HCT116 (cell line): ENCODE measurements at regions not wholly inside any gene's neighbourhood (a gene's known extent, or its start where the extent isn't known, plus 50 kb on each side); places are given as distances from the start of the nearest gene placed in this dataset.

Experiments used
- ATAC-seq: fragments of 200-7000 bp; cut with Tn5 transposase; 2 replicates; pipeline ENCODE4 v1.9.1; 2020; ENCODE audit warnings: mild to moderate bottlenecking, moderate library complexity
- BruUV-seq: library from RNA; stranded (reverse); fragments of 400-500 nt; replicated peaks from 2 replicates; lab custom pipeline; 2021; lab: Mats Ljungman, UMichigan
- CTCF ChIA-PET: fragments of 300-600 bp; sonication (Branson Sonifier 250); formaldehyde crosslinking; loops from one replicate; lab custom pipeline; 2021; ENCODE audit warnings: antibody characterized with exemption; lab: Charles Lee
- POLR2A ChIA-PET: fragments of 300-600, 350-600 bp; sonication (Branson Sonifier 250); formaldehyde crosslinking; loops from one replicate; lab custom pipeline; 2021; ENCODE audit warnings: antibody characterized with exemption; lab: Charles Lee
- RAD21 ChIA-PET, 2 experiments: fragments of 300-600 bp; sonication (Branson Sonifier 250); formaldehyde crosslinking; loops; one replicate each; lab custom pipeline; 2023; ENCODE audit warnings: low total read pairs in 2 of 2; ENCODE audit not compliant: uncharacterized antibody in 2 of 2, unreplicated experiment in 2 of 2, low non-redundant PET in 1 of 2; lab: Charles Lee
- DNase-seq: peaks from one replicate; pipeline ENCODE4 v3.0.0-alpha.2; 2010; ENCODE audit warnings: low read depth, low spot score
- H2AFZ ChIP-seq: fragments of 200-600 bp; shearing (Covaris generic), sonication (generic); 2 replicates; pipeline ENCODE4 v1.6.1; 2017; ENCODE audit warnings: low read depth, mixed run types, mixed read lengths, antibody characterized with exemption, low read length; ENCODE audit not compliant: poor library complexity, severe bottlenecking
- H3K27ac ChIP-seq: 2 replicates; pipeline ENCODE4 v1.5.1; 2012; ENCODE audit warnings: low read depth, low read length
- H3K27me3 ChIP-seq: fragments of 200-600 bp; sonication (generic); 2 replicates; pipeline ENCODE4 v1.6.1; 2016; ENCODE audit warnings: mixed run types, low read length, mixed read lengths; ENCODE audit not compliant: insufficient read depth
- H3K36me3 ChIP-seq, 2 experiments: fragments of 200-500 bp in 1 of 2; fragments of 200-600 bp in 1 of 2; sonication (Bioruptor generic) in 1 of 2; sonication (generic) in 1 of 2; 2 replicates each; pipeline versions ENCODE4 v1.5.1 to v1.6.1; 2014 to 2016; ENCODE audit warnings: low read length in 2 of 2, inconsistent platforms in 1 of 2, mixed read lengths in 1 of 2, mixed run types in 1 of 2; ENCODE audit not compliant: insufficient read depth in 2 of 2, control insufficient read depth in 1 of 2
- H3K4me1 ChIP-seq, 2 experiments: fragments of 200-600 bp in 1 of 2; sonication (generic) in 1 of 2; 2 replicates each; pipeline versions ENCODE4 v1.5.1 to v1.6.1; 2012 to 2017; ENCODE audit warnings: low read length in 2 of 2, inconsistent platforms in 1 of 2, mild to moderate bottlenecking in 1 of 2, mixed read lengths in 1 of 2, mixed run types in 1 of 2, moderate library complexity in 1 of 2; ENCODE audit not compliant: insufficient read depth in 2 of 2, control insufficient read depth in 1 of 2
- H3K4me2 ChIP-seq: fragments of 200-600 bp; sonication (generic); 2 replicates; pipeline ENCODE4 v1.6.1; 2017; ENCODE audit warnings: mixed run types, low read length, mixed read lengths
- H3K4me3 ChIP-seq, 2 experiments: fragments of 200-600 bp in 1 of 2; sonication (generic) in 1 of 2; replicated peaks in 1 of 2; 2 replicates each; pipeline ENCODE4 v1.5.1; 2011 to 2016; ENCODE audit warnings: low read length in 2 of 2, control low read depth in 1 of 2, low read depth in 1 of 2, mild to moderate bottlenecking in 1 of 2, mixed read lengths in 1 of 2, mixed run types in 1 of 2
- H3K79me2 ChIP-seq: fragments of 200-600 bp; sonication (generic); 2 replicates; pipeline ENCODE4 v1.6.1; 2017; ENCODE audit warnings: mild to moderate bottlenecking, mixed run types, low read length, moderate library complexity, mixed read lengths; ENCODE audit not compliant: insufficient read depth
- H3K9ac ChIP-seq: fragments of 200-600 bp; sonication (generic); 2 replicates; pipeline ENCODE4 v1.6.1; 2016; ENCODE audit warnings: low read length, mixed read lengths
- H3K9me2 ChIP-seq: fragments of 200-600 bp; sonication (generic), shearing (Covaris generic); 2 replicates; pipeline ENCODE4 v1.6.1; 2017; ENCODE audit warnings: mixed run types, mild to moderate bottlenecking, moderate library complexity; ENCODE audit not compliant: insufficient read depth
- H3K9me3 ChIP-seq, 2 experiments: fragments of 200-500 bp in 1 of 2; fragments of 200-600 bp in 1 of 2; sonication (Bioruptor generic) in 1 of 2; sonication (generic) in 1 of 2; 2 replicates each; pipeline ENCODE4 v1.6.1; 2014 to 2017; ENCODE audit warnings: low read length in 2 of 2, mixed read lengths in 2 of 2, inconsistent platforms in 1 of 2, low read depth in 1 of 2, mild to moderate bottlenecking in 1 of 2, mixed run types in 1 of 2, moderate library complexity in 1 of 2; ENCODE audit not compliant: control insufficient read depth in 1 of 2, insufficient read depth in 1 of 2
- H4K20me1 ChIP-seq: fragments of 200-600 bp; sonication (generic), shearing (Covaris generic); 2 replicates; pipeline ENCODE4 v1.6.1; 2017; ENCODE audit warnings: mixed run types, mild to moderate bottlenecking, moderate library complexity; ENCODE audit not compliant: insufficient read depth
- CBX3 ChIP-seq: IDR thresholded peaks from 2 replicates; pipeline ENCODE4 v1.6.1; 2012; ENCODE audit warnings: low read depth
- CEBPB ChIP-seq: IDR thresholded peaks from 2 replicates; pipeline ENCODE4 v1.6.1; 2012; ENCODE audit warnings: low read depth
- CTCF ChIP-seq, 3 experiments: fragments of 200-600 bp in 1 of 3; sonication (generic) in 1 of 3; IDR thresholded peaks in 2 of 3; conservative IDR thresholded peaks in 1 of 3; 2 replicates each; pipeline ENCODE4 v1.5.1; 2012 to 2017; ENCODE audit warnings: low read depth in 2 of 3, low read length in 2 of 3, antibody characterized with exemption in 1 of 3, borderline replicate concordance in 1 of 3, control low read depth in 1 of 3, mild to moderate bottlenecking in 1 of 3, mixed read lengths in 1 of 3, mixed run types in 1 of 3, moderate library complexity in 1 of 3; ENCODE audit not compliant: insufficient read depth in 1 of 3
- EGR1 ChIP-seq: IDR thresholded peaks from 2 replicates; pipeline ENCODE4 v1.6.1; 2012; ENCODE audit warnings: low read depth
- ELF1 ChIP-seq: IDR thresholded peaks from 2 replicates; pipeline ENCODE4 v1.6.1; 2012; ENCODE audit warnings: low read depth, borderline replicate concordance
- EZH2 ChIP-seq: fragments of 200-600 bp; sonication (generic); IDR thresholded peaks from 2 replicates; pipeline ENCODE4 v1.6.1; 2017; ENCODE audit warnings: antibody characterized with exemption, mixed run types
- FOSL1 ChIP-seq: IDR thresholded peaks from 2 replicates; pipeline ENCODE4 v1.6.1; 2012; ENCODE audit warnings: low read depth
- JUND ChIP-seq: IDR thresholded peaks from 2 replicates; pipeline ENCODE4 v1.6.1; 2012
- POLR2A ChIP-seq: IDR thresholded peaks from 2 replicates; pipeline ENCODE4 v1.7.0; 2011; ENCODE audit warnings: borderline replicate concordance; ENCODE audit not compliant: insufficient read depth, insufficient read length; ENCODE audit errors: extremely low read depth
- POLR2AphosphoS5 ChIP-seq: IDR thresholded peaks from 2 replicates; pipeline ENCODE4 v1.6.1; 2011; ENCODE audit warnings: mild to moderate bottlenecking, low read depth, low read length, moderate library complexity
- REST ChIP-seq: IDR thresholded peaks from 2 replicates; pipeline ENCODE4 v1.6.1; 2012; ENCODE audit warnings: low read depth
- SIN3A ChIP-seq: IDR thresholded peaks from 2 replicates; pipeline ENCODE4 v1.6.1; 2012; ENCODE audit warnings: low read depth
- SP1 ChIP-seq: IDR thresholded peaks from 2 replicates; pipeline ENCODE4 v1.6.1; 2012; ENCODE audit warnings: low read depth
- SRF ChIP-seq: IDR thresholded peaks from 2 replicates; pipeline ENCODE4 v1.6.1; 2012; ENCODE audit warnings: low read depth
- TCF7L2 ChIP-seq: IDR thresholded peaks from 2 replicates; pipeline ENCODE4 v1.7.0; 2011; ENCODE audit warnings: borderline replicate concordance, inconsistent platforms; ENCODE audit not compliant: insufficient read depth, insufficient read length; ENCODE audit errors: extremely low read depth
- YY1 ChIP-seq: IDR thresholded peaks from 2 replicates; pipeline ENCODE4 v1.6.1; 2011; ENCODE audit warnings: low read length, low read depth, moderate library complexity, mild to moderate bottlenecking; ENCODE audit not compliant: insufficient replicate concordance; ENCODE audit errors: extremely low read depth
- ZFX ChIP-seq: fragments of 450-650 bp; IDR thresholded peaks from 2 replicates; pipeline ENCODE4 v1.6.1; 2017
- ZNF274 ChIP-seq: fragments of 200-500 bp; sonication (Bioruptor generic); IDR thresholded peaks from 2 replicates; pipeline ENCODE4 v1.6.1; 2014; ENCODE audit warnings: mild to moderate bottlenecking, low read depth, low read length, inconsistent platforms
- intact Hi-C: fragments of 100-400 bp; cut with micrococcal nuclease; formaldehyde crosslinking; loops from 2 replicates; pipeline ENCODE4 v1.10.0; 2022
- TF ChIP-seq, protein P1 (sequence below): IDR thresholded peaks from 2 replicates; pipeline ENCODE4 v1.6.1; 2012
- TF ChIP-seq, protein P2 (sequence below): IDR thresholded peaks from 2 replicates; pipeline ENCODE4 v1.6.1; 2011; ENCODE audit warnings: mild to moderate bottlenecking, low read length, moderate library complexity; ENCODE audit not compliant: insufficient replicate concordance; ENCODE audit errors: extremely low read depth

DNA sequence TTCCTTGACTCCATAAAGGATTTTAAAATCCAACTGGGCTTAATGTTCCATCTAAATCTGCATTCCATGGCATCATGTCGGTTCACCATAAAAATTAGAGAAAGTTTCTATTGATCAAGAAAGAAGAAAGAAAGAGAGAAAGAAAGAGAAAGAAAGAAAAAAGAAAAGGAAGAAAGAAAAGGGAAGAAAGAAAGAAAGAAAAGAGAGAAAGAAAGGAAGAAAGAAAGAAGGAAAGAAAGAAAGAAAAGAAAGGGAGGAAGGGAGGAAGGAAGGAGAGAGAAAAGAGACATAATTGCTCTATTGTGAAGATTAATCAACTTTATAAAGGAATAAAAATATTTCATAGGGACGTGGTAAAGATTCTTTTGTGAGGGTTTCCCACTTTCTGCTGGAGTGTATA is 329.2 kb downstream of the DLEU7 start:
- no peak for DNase-seq
- no peaks in the 10 kb centered on the region for H4K20me1 ChIP-seq
- no peaks in the 10 kb centered on the region for H3K9me3 ChIP-seq
- no peaks in the 10 kb centered on the region for H3K79me2 ChIP-seq
- no peaks in the 10 kb centered on the region; a peak in 1 of 4 replicates for H3K4me1 ChIP-seq
- no peak overlapping the region for H3K4me2 ChIP-seq
- ChIA-PET RAD21 (no interaction called here), POLR2A (no interaction called here), CTCF (no interaction called here)
- H3K27ac ChIP-seq, result no peak overlapping the region
- H3K4me3 ChIP-seq, result no peak overlapping the region
- no peaks in the 10 kb centered on the region for H3K27me3 ChIP-seq
- no peaks in the 10 kb centered on the region for H3K36me3 ChIP-seq
- TF ChIP-seq EGR1 (no peak), CTCF (IDR thresholded peaks at IDR 0.05 in 2 of 3, conservative IDR thresholded peaks at IDR 0.05 in 1 of 3; ENCODE audit: borderline replicate concordance in 1 of 3, insufficient read depth in 1 of 3, low read depth in 2 of 3, low read length in 2 of 3) (no peak), YY1 (no peak), POLR2A (no peak), CBX3 (no peak), ZNF274 (no peak), POLR2AphosphoS5 (no peak), SP1 (no peak), SIN3A (no peak), SRF (no peak), FOSL1 (no peak), CEBPB (no peak), JUND (no peak), TCF7L2 (no peak), REST (no peak), ELF1 (no peak), EZH2 (no peak), ZFX (no peak)
- TF ChIP-seq, protein P1, sequence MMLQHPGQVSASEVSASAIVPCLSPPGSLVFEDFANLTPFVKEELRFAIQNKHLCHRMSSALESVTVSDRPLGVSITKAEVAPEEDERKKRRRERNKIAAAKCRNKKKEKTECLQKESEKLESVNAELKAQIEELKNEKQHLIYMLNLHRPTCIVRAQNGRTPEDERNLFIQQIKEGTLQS, result no peak
- TF ChIP-seq, protein P2, sequence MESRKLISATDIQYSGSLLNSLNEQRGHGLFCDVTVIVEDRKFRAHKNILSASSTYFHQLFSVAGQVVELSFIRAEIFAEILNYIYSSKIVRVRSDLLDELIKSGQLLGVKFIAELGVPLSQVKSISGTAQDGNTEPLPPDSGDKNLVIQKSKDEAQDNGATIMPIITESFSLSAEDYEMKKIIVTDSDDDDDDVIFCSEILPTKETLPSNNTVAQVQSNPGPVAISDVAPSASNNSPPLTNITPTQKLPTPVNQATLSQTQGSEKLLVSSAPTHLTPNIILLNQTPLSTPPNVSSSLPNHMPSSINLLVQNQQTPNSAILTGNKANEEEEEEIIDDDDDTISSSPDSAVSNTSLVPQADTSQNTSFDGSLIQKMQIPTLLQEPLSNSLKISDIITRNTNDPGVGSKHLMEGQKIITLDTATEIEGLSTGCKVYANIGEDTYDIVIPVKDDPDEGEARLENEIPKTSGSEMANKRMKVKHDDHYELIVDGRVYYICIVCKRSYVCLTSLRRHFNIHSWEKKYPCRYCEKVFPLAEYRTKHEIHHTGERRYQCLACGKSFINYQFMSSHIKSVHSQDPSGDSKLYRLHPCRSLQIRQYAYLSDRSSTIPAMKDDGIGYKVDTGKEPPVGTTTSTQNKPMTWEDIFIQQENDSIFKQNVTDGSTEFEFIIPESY, result no peak
- TF ChIP-seq, all 23 proteins: peak for 0
- no peak overlapping the region for H2AFZ ChIP-seq
- intact Hi-C loops, result no loop called here
- no peak for ATAC-seq
- BruUV-seq, result no TSS peak
- no peak overlapping the region for H3K9ac ChIP-seq
- no peaks in the 10 kb centered on the region for H3K9me2 ChIP-seq
